Breast epithelium (tissue), 4 donors: ENCODE measurements at regions not wholly inside any gene's neighbourhood (a gene's known extent, or its start where the extent isn't known, plus 50 kb on each side); places are given as distances from the start of the nearest gene placed in this dataset.

ENCODE experiments used
- DNase-seq, 2 donors: peaks; one replicate each; pipeline ENCODE4 v3.0.0-alpha.2; 2019; ENCODE audit warnings: low spot score in 2 of 2
- H3K27ac ChIP-seq, 2 donors: fragments of 200-600 bp; sonication (generic) in 1 of 2; one replicate each; pipeline ENCODE4 v1.5.1; 2016 to 2019; ENCODE audit warnings: mild to moderate bottlenecking in 1 of 2
- H3K27me3 ChIP-seq, 2 donors: fragments of 200-600 bp; sonication (generic) in 1 of 2; one replicate each; pipeline versions ENCODE4 v1.5.1 to v1.6.0; 2017 to 2019; ENCODE audit warnings: control low read depth in 1 of 2, mild to moderate bottlenecking in 1 of 2
- H3K36me3 ChIP-seq: fragments of 200-600 bp; one replicate; pipeline ENCODE4 v1.5.1; 2019
- H3K4me1 ChIP-seq, 2 donors: fragments of 200-600 bp; sonication (generic); one replicate each; pipeline ENCODE4 v1.5.1; 2016 to 2019; ENCODE audit warnings: control low read depth in 1 of 2
- H3K4me3 ChIP-seq, 3 donors: fragments of 200-600 bp; sonication (generic); 1 replicate in 2 of 3; 2 replicates in 1 of 3; pipeline ENCODE4 v1.5.1; 2016 to 2019; ENCODE audit warnings: mild to moderate bottlenecking in 3 of 3, moderate library complexity in 2 of 3
- H3K9me3 ChIP-seq, 2 donors: fragments of 200-600 bp; sonication (generic) in 1 of 2; one replicate each; pipeline ENCODE4 v1.5.1; 2016 to 2019; ENCODE audit warnings: control low read depth in 1 of 2
- CTCF ChIP-seq, 3 donors: fragments of 450-650 bp; IDR thresholded peaks; one replicate each; pipeline ENCODE4 v1.5.1; 2016 to 2017; ENCODE audit warnings: antibody characterized with exemption in 3 of 3, mild to moderate bottlenecking in 3 of 3, moderate library complexity in 3 of 3
- POLR2A ChIP-seq: fragments of 450-650 bp; IDR thresholded peaks from one replicate; pipeline ENCODE4 v1.6.1; 2016; ENCODE audit warnings: antibody characterized with exemption, mild to moderate bottlenecking, moderate library complexity
- POLR2AphosphoS5 ChIP-seq, 3 donors: sonication (generic); formaldehyde crosslinking; IDR thresholded peaks; one replicate each; pipeline ENCODE4 v1.6.1; 2017; ENCODE audit warnings: antibody characterized with exemption in 3 of 3
- intact Hi-C: fragments of 100-400 bp; cut with DNase I; formaldehyde crosslinking; loops from one replicate; pipeline ENCODE4 v1.15.1; 2023; ENCODE audit warnings: low total_unique reads

- intact Hi-C loops, result no loop called here
- H3K4me3 ChIP-seq, result no peak overlapping the region
- no peaks in the 10 kb centered on the region for H3K4me1 ChIP-seq
- no peaks in the 10 kb centered on the region for H3K27me3 ChIP-seq
- H3K36me3 ChIP-seq, result no peaks in the 10 kb centered on the region
- DNase-seq, result no peak
- H3K27ac ChIP-seq, result no peak overlapping the region
- peaks cover 0 to 8% of the 10 kb centered on the region in 2 donors for H3K9me3 ChIP-seq
- TF ChIP-seq CTCF (IDR thresholded peaks at IDR 0.05) (no peak), POLR2AphosphoS5 (IDR thresholded peaks at IDR 0.05) (no peak), POLR2A (no peak)
These were observed 269.2 kb upstream of the MAOA start for GRCh38 chrX:43386875-43387274.

GRCh38 chrX:43405191-43405590 is 250.9 kb upstream of the MAOA start:
- Histone ChIP-seq H3K27me3 (peaks cover 0 to 9% of the 10 kb centered on the region in 2 donors), H3K36me3 (no peaks in the 10 kb centered on the region), H3K9me3 (peaks cover 0 to 3% of the 10 kb centered on the region in 2 donors), H3K4me1 (no peaks in the 10 kb centered on the region), H3K4me3 (no peak overlapping the region), H3K27ac (no peak overlapping the region)
- TF ChIP-seq CTCF (IDR thresholded peaks at IDR 0.05) (no peak), POLR2A (no peak), POLR2AphosphoS5 (IDR thresholded peaks at IDR 0.05) (no peak)
- DNase-seq, result no peak
- intact Hi-C loops, result no loop called here

- TF ChIP-seq POLR2AphosphoS5 (IDR thresholded peaks at IDR 0.05) (no peak), CTCF (IDR thresholded peaks at IDR 0.05) (no peak), POLR2A (no peak)
- H3K9me3 ChIP-seq, result peaks cover 0 to 4% of the 10 kb centered on the region in 2 donors
- H3K36me3 ChIP-seq, result no peaks in the 10 kb centered on the region
- H3K4me3 ChIP-seq, result no peak overlapping the region
- no peak overlapping the region for H3K27ac ChIP-seq
- intact Hi-C loops, result no loop called here
- no peak for DNase-seq
- H3K27me3 ChIP-seq, result peaks cover 0 to 19% of the 10 kb centered on the region in 2 donors
- no peaks in the 10 kb centered on the region for H3K4me1 ChIP-seq
These were observed 232.2 kb upstream of the MAOA start for GRCh38 chrX:43423876-43424275.

- intact Hi-C loops, result no loop called here
These were observed 219.6 kb upstream of the MAOA start for GRCh38 chrX:43436517-43436916.

GRCh38 chrX:43446752-43447151 is 209.3 kb upstream of the MAOA start:
- TF ChIP-seq CTCF (IDR thresholded peaks at IDR 0.05) (no peak), POLR2AphosphoS5 (IDR thresholded peaks at IDR 0.05) (no peak), POLR2A (no peak)
- Histone ChIP-seq H3K27ac (no peak overlapping the region), H3K27me3 (peaks cover 0 to 16% of the 10 kb centered on the region in 2 donors), H3K36me3 (no peaks in the 10 kb centered on the region), H3K4me1 (no peaks in the 10 kb centered on the region), H3K9me3 (peaks cover 8 to 22% of the 10 kb centered on the region in 2 donors), H3K4me3 (no peak overlapping the region)
- intact Hi-C loops, result no loop called here
- DNase-seq, result no peak

More at GRCh38 chrX:43436517-43436916, 219.6 kb upstream of the MAOA start:
- no peak overlapping the region for H3K4me3 ChIP-seq
- H3K36me3 ChIP-seq, result no peaks in the 10 kb centered on the region
- no peak for DNase-seq
- H3K4me1 ChIP-seq, result no peaks in the 10 kb centered on the region
- TF ChIP-seq POLR2AphosphoS5 (IDR thresholded peaks at IDR 0.05) (no peak), POLR2A (no peak)
- H3K27ac ChIP-seq, result no peak overlapping the region
- H3K27me3 ChIP-seq, result no peaks in the 10 kb centered on the region
- H3K9me3 ChIP-seq, result peaks cover 0 to 6% of the 10 kb centered on the region in 2 donors

GRCh38 chrX:43448688-43449087 is 207.4 kb upstream of the MAOA start:
- Histone ChIP-seq H3K27ac (no peak overlapping the region), H3K36me3 (no peaks in the 10 kb centered on the region), H3K4me3 (no peak overlapping the region), H3K9me3 (peaks cover 21 to 40% of the 10 kb centered on the region in 2 donors), H3K4me1 (no peaks in the 10 kb centered on the region), H3K27me3 (peaks cover 0 to 5% of the 10 kb centered on the region in 2 donors)
- no peak for DNase-seq
- intact Hi-C loops, result no loop called here
- TF ChIP-seq POLR2AphosphoS5 (IDR thresholded peaks at IDR 0.05) (no peak), POLR2A (no peak), CTCF (IDR thresholded peaks at IDR 0.05) (no peak)
